GM21619 (cell line): ENCODE measurements at regions not wholly inside any gene's neighbourhood (a gene's known extent, or its start where the extent isn't known, plus 50 kb on each side); places are given as distances from the start of the nearest gene placed in this dataset.

Experiments used
- ATAC-seq: cut with Tn5 transposase; IDR thresholded peaks from one replicate; pipeline ENCODE4 v1.9.1; 2021; ENCODE audit not compliant: unreplicated experiment

GRCh38 chr10:128367807-128368206, 241.6 kb upstream of the MKI67 start:
- ATAC-seq, result no peak

- no peak for ATAC-seq
Measured at GRCh38 chr10:128369101-128369650, 243.0 kb upstream of the MKI67 start.

GRCh38 chr10:128373071-128373749, 247.0 kb upstream of the MKI67 start:
- ATAC-seq, result peak; percentile 91

- ATAC-seq, result no peak
Measured at GRCh38 chr10:128373831-128374230, 247.6 kb upstream of the MKI67 start.

GRCh38 chr10:128375171-128375570, 248.9 kb upstream of the MKI67 start:
- ATAC-seq, result no peak

- no peak for ATAC-seq
Measured at GRCh38 chr10:128377364-128377987, 251.3 kb upstream of the MKI67 start.

- no peak for ATAC-seq
Measured at GRCh38 chr10:128377988-128378387, 251.8 kb upstream of the MKI67 start.

GRCh38 chr10:128380946-128381345, 254.7 kb upstream of the MKI67 start:
- ATAC-seq, result no peak

- no peak for ATAC-seq
Measured at GRCh38 chr10:128382225-128382624, 256.0 kb upstream of the MKI67 start.

- ATAC-seq, result no peak
Measured at GRCh38 chr10:128384831-128385230, 258.6 kb upstream of the MKI67 start.

GRCh38 chr10:128386231-128386630, 260.0 kb upstream of the MKI67 start:
- ATAC-seq, result no peak

GRCh38 chr10:128386816-128387604, 260.8 kb upstream of the MKI67 start:
- ATAC-seq, result no peak

GRCh38 chr10:128390596-128390995, 264.4 kb upstream of the MKI67 start:
- no peak for ATAC-seq

- ATAC-seq, result no peak
Measured at GRCh38 chr10:128393546-128393945, 267.3 kb upstream of the MKI67 start.

- ATAC-seq, result no peak
Measured at GRCh38 chr10:128398118-128398517, 271.9 kb upstream of the MKI67 start.

- no peak for ATAC-seq
Measured at GRCh38 chr10:128398999-128399398, 272.8 kb upstream of the MKI67 start.

GRCh38 chr10:128400564-128400963, 274.3 kb upstream of the MKI67 start:
- ATAC-seq, result no peak

- ATAC-seq, result no peak
Measured at GRCh38 chr10:128405450-128405849, 279.2 kb upstream of the MKI67 start.

- ATAC-seq, result no peak
Measured at GRCh38 chr10:128411643-128412042, 285.4 kb upstream of the MKI67 start.

- no peak for ATAC-seq
Measured at GRCh38 chr10:128414568-128414967, 288.3 kb upstream of the MKI67 start.

- no peak for ATAC-seq
Measured at GRCh38 chr10:128416231-128416630, 290.0 kb upstream of the MKI67 start.

- no peak for ATAC-seq
Measured at GRCh38 chr10:128417826-128418225, 291.6 kb upstream of the MKI67 start.
